Stimulated activated CD8-positive, alpha-beta memory T cell treated with anti-CD3 and anti-CD28 coated beads, Interleukin-4, amount 100 ng/mL, for 48 hours (primary cell): ENCODE measurements at regions not wholly inside any gene's neighbourhood (a gene's known extent, or its start where the extent isn't known, plus 50 kb on each side); places are given as distances from the start of the nearest gene placed in this dataset.
"Not testable (repeated sequence)": the region's sequence is repeated elsewhere in the genome, so short reads cannot be mapped to it uniquely, and the experiment has no call there.

Source experiments
- DNase-seq: peaks from one replicate; pipeline ENCODE4 v3.0.0-alpha.2; 2020

- no peak for DNase-seq
Measured at GRCh38 chr4:148633720-148634119, 191.5 kb upstream of the NR3C2 start.

GRCh38 chr4:148632476-148632875, 190.3 kb upstream of the NR3C2 start:
- no peak for DNase-seq

DNA sequence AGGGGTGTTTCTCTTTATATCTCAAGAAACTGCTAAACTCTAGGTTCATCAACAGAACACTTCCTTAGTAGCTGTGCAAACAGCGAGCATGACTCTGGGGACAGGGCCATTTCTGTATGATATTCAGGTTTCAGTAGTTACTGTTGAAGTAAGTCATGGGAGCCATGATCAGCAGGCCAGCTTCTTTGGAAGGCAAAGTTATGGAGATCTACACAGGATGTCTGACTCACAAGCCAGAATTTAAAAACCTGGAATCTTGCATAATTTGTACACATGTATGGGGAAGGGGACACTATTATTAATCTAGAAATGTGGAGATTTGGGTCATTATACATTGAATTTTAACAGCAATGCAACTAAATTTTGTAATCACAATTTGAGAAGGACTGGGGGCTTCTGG, 187.8 kb upstream of the NR3C2 start:
- DNase-seq: no peak

DNA sequence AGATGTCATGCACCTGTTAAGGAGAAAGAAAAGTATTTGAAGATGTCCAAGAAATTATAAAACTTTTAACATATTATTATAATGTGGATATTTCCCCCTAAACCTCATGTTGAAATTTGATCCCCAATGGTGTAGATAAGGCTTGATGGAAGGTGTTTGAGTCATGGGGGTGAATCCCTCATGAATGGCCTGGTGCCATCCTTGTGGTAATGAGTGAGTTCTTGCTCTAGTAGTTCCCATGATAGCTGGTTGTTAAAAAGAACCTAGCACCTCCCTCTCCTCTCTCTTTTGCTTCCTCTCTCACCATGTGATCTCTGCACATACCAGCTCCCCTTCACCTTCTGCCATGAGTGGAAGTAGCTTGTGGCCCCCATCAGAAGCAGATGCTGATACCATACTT, 176.6 kb upstream of the NR3C2 start:
- no peak for DNase-seq

- DNase-seq: no peak
Measured at GRCh38 chr4:148608968-148609367, 166.8 kb upstream of the NR3C2 start.

- not testable (repeated sequence) for DNase-seq
Measured at GRCh38 chr4:148598418-148599207, 156.4 kb upstream of the NR3C2 start.

- DNase-seq: no peak
Measured at GRCh38 chr4:148589182-148589581, 147.0 kb upstream of the NR3C2 start.

GRCh38 chr4:148575577-148575976, 133.4 kb upstream of the NR3C2 start:
- no peak for DNase-seq

- DNase-seq: no peak
Measured at GRCh38 chr4:148574911-148575310, 132.7 kb upstream of the NR3C2 start.

- DNase-seq: no peak
Measured at GRCh38 chr4:148574502-148574901, 132.3 kb upstream of the NR3C2 start.

GRCh38 chr4:148574066-148574465, 131.9 kb upstream of the NR3C2 start:
- DNase-seq: no peak

DNA sequence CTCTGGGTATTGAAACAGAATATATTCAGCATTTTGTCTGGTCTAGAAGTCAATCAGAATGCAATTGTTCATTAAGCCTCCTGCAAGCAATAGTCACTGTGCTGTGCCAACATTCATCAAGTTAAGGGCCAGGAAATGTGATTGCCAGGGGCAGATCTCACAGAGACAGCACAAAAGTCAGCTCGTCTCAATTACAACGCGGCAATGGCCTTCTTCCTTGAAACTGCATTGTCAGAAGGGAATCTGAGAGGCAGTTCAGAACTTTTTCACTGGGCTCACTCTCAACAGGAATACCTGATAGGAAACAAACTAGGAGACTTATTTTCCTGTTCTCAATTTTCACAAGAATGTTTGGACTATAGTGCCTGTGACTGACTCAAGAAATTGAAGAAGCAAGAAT, 131.1 kb upstream of the NR3C2 start:
- DNase-seq: no peak

DNA sequence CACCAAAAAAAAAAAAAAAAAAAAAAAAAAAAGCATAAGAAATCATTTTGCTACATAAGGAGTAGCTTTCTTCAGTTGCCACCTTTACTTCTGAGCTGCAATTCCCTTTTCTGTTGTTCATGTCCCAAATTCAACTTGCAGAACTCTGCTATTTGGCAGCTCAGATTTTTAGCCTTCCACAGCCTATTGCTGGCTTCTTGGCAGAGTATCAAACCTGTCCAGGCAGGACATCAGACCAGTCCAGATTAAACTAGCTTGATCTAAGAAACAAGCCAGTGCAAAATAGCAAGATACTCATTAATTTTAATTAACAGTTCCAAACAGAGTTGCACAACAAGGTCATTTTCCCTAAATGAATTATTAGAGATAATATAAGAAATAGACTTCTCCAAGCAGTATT, 123.6 kb upstream of the NR3C2 start:
- no peak for DNase-seq

DNA sequence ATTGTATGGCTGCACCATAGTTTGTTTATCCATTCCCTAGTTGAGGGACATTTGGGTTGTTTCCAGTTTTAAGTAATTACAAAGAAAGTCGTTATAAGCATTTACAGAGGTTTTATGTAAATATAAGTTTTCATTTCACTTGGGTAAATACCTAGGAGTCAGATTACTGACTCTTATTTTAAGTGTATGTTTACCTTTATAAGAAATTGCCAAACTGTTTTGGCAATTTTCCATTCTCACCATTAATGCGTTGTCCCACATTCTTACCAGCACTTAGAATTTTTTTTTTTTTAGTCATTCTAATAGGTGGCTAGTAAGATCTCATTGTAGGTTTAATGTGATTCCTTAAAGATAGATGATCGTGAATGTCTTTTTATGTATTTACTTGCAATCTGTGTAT, 121.5 kb upstream of the NR3C2 start:
- DNase-seq: no peak

GRCh38 chr4:148561467-148561866, 119.3 kb upstream of the NR3C2 start:
- no peak for DNase-seq

DNA sequence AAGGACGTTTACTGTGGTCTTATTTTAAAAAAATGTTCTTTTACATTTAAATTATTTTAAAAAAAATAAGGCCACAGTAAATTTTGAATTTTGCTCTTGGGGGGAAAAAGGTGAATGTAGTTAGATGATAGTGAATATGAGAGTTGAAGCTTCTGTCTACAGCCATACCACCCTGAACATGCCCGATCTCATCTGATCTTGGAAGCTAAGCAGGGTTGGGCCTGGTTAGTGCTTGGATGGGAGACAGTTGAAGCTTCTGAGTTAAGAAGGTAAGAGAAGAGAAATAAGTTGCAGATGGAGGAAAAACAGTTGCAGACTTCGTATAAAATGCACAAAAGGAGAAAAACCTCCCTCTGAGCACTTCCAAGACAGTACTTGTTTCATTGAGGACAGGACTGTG, 115.6 kb upstream of the NR3C2 start:
- no peak for DNase-seq

DNA sequence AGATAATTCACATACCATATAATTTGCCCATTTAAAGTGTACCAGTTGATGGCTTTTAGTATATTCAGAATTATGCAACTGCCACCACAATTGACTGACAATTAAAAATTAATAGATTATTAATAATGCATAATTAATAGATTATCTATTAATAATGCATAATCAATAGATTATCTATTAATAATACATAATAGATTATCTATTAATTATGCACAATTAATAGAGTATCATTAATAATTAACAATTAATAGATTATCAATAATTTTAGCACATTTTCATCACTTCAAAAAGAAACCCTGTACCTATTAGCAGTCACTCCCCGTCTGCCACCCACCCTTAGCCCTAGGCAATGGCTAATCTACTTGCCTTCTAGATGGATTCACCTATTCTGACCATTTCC, 108.6 kb upstream of the NR3C2 start:
- DNase-seq: no peak

GRCh38 chr4:148542922-148543623, 100.9 kb upstream of the NR3C2 start:
- DNase-seq: no peak

GRCh38 chr4:148540622-148541326, 98.6 kb upstream of the NR3C2 start:
- DNase-seq: no peak

GRCh38 chr4:148539387-148539786, 97.2 kb upstream of the NR3C2 start:
- no peak for DNase-seq

DNA sequence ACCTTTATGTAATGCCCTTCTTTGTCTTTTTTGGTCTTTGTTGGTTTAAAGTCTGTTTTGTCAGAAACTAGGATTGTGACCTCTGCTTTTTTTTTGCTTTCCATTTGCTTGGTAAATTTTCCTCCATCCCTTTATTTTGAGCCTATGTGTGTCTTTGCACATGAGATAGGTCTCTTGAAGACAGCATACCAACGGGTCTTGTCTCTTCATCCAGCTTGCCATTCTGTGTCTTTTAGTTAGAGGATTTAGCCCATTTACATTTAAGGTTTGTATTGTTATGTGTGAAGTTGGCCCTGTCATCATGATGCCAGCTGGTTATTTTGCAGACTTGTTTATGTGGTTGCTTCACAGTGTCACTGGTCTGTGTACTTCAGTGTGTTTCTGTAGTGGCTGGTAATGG, 91.6 kb upstream of the NR3C2 start:
- DNase-seq: not testable (repeated sequence)

DNA sequence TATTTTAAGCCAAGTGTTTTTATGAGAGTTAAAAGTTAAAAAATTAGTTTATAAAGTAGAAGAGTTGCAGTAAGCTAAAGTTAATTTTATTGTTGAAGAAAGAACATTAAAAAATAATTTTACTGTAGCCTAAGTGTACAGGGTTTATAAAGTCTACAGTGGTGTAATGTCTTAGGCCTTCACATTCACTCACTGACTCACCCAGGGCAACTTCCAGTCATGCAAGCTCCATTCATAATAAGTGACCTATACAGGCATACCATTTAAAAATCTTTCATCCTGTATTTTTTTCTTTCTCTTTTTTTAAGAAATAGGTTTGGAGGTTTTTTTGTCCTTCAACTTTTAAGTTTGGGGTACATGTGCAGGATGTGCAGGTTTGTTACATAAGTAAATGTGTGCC, 87.9 kb upstream of the NR3C2 start:
- no peak for DNase-seq

DNA sequence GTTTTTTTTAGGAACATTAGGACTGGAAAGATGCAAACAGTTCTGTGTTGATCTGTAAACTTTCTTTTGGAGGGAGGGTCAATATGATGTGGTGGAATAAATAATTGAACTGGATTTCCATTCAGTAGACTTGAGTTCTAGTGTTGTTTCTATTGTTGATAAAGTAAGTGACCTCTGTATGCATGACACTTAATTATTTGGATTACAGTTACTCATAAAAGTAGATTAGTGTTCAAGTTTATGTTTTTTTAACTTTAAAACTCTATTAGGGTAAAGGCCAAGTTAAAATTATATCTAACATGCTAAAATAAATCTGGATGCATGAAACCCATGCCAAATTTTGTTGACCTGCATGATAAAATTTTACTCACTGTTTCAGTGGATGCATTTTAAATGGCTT, 85.4 kb upstream of the NR3C2 start:
- no peak for DNase-seq

GRCh38 chr4:148522995-148523394, 80.8 kb upstream of the NR3C2 start:
- DNase-seq: no peak
